SH-SY5Y (cell line): ENCODE measurements at regions not wholly inside any gene's neighbourhood (a gene's known extent, or its start where the extent isn't known, plus 50 kb on each side); places are given as distances from the start of the nearest gene placed in this dataset.

Experiments used
- GATA2 ChIP-seq: IDR thresholded peaks from 2 replicates; pipeline ENCODE4 v1.6.1; 2011; ENCODE audit warnings: mild to moderate bottlenecking, low read depth, low read length
- GATA3 ChIP-seq: IDR thresholded peaks from 2 replicates; pipeline ENCODE4 v1.6.1; 2011; ENCODE audit warnings: low read depth, mild to moderate bottlenecking, low read length, moderate library complexity

DNA sequence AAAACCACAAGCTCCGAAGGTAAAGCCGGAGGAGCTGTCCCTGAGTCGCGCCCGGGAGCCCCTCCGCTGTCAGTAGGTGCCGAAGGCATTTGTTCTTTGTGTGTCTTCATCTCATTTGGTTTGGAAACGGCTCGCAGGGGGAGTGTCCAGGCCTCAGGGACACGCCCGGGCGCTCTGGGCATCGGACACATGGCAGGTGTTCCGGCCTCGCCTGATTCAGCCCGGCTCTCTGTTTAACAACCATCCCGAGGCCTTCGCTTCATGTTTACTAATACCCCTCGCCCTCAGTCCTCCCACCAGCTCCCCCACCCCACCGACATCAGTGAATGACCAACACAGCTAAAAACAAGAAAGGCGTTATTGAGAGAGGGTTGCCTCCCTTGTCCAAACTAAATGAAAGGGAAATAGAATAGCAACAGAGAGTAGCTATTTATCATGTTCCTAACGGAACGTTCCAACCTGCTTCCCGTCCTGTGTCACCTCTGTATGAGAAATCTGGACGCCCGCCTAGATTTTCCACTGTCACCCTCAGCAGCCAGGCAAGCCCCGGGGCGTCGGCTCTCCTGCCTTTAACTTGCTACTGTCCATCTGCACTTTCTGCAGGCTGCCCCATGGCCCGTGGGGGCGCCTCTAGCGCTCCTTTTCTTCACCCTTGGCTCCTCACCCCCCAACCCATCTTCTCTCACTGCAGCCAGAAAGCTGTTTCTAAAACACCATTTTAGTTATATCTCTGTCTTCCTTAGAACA is 73.9 kb downstream of the MYCN start:
- TF ChIP-seq GATA3 (no peak), GATA2 (no peak)

- TF ChIP-seq GATA3 = no peak
- TF ChIP-seq GATA2 = no peak
Measured at GRCh38 chr2:16013359-16013911, 73.1 kb downstream of the MYCN start.

DNA sequence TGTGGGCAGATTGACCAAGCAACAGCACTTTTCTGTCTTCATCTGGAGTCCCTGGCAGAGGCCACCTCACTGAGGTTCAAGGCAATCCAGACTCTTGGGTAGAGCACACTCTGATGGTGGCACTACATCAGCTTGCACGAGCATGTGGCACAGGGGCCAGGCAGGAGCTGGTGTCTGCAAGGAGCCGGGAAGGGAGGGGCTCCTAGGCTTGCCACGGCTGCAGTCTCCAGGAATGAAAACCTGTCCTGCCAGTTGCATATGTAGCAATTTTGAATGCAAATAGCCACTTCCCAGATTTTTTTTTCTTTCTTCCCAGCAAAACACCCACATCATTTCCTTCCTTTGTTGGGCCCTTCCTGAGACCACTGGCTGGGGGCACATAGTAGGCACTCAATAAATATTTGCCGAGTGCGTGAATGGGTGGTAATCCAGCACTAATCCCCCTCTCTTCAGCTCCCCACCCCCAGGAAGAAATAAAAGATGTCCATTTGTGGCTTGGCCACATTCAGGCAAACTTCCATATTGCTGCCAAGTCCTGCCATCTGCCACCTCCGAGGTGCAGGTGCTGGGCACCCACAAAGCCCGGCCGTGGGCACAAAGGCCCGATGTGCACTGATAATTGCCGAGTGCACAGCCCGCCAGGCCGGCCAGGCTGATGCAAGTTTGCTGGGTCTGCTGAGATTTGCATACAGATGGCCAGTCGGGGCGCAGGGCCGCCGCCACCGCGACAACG is 72.4 kb downstream of the MYCN start:
- TF ChIP-seq GATA2 (no peak), GATA3 (no peak)

DNA sequence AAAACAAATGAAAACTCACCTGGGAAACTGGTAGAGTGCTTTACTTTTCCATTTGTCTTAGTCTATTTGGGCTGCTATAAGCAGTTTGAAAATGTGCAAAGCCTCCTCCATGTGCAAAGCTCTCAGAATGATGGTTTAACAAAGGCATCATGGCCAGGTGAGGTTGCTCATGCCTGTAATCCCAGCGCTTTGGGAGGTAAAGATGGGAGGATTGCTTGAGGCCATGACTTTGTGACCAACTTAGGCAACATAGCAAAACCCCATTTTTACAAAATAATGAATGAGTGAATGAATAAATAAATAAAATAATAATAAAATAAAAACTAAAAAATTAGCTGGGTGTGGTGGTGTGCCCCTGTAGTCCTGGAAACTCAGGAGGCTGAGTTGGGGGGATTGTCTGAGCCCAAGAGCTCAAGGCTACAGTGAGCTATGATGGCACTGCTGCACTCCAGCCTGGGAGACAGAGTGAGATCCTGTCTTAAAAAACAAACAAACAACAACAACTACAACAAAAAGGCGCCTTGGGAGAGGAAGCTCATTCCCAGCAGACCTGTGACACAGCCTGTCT is 71.8 kb downstream of the MYCN start:
- TF ChIP-seq GATA3 (no peak), GATA2 (no peak)

DNA sequence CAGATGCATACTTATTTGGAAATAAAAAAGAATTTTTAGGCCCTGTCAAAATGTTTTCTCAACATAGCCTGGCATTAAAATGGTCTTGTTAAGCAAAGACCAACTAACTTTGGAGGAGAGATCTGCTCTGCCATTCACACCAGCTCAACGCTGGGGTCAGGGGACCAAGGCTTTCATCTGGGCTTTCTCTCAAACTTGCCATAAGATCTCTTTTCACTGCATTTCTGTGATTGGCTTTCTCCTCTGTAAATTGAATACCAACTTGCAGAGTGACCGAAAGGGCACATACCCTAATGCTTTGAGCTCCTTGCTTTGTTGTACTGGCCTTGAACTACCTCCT is 71.2 kb downstream of the MYCN start:
- no peak for TF ChIP-seq GATA2
- no peak for TF ChIP-seq GATA3

GRCh38 chr2:16010951-16011620 is 70.7 kb downstream of the MYCN start:
- TF ChIP-seq GATA2 (no peak), GATA3 (no peak)

GRCh38 chr2:16010011-16010410 is 69.7 kb downstream of the MYCN start:
- TF ChIP-seq GATA2 (no peak), GATA3 (no peak)

DNA sequence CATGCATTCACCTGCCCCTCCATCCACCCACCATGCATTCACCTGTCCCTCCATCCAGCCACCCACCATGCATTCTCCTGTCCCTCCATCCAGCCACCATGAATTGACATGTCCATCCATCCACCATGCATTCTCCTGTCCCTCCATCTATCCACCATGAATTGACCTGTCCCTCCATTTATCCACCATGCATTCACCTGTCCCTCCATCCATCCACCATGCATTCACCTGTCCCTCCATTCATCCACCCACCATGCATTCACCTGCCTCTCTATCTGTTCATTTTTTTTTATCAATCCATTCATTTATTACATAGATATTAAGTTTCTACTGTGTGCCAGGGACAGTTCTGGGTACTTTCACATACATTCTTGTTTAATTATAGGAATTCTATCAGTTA is 69.2 kb downstream of the MYCN start:
- TF ChIP-seq GATA2 (no peak), GATA3 (no peak)

DNA sequence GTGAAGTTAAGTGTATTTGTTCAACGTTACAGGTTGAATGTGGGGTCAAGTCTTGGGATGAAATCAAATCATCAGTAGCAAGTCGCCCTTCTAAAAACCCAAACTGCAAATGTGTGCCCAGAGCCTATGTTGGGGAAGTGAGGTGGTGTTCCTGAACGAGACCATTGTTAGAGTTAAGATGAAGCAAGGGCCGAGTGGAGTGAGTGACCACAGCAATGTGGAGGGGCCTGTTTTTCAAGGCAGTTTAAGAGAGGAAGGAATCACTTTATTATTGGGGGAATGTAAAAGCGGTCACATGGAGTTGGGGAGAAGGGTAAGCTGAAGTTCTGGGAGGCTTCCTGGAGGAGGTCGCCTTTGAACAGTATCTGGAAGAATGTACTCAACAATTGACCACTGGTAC is 68.5 kb downstream of the MYCN start:
- TF ChIP-seq GATA3 = no peak
- TF ChIP-seq GATA2 = no peak

- no peak for TF ChIP-seq GATA2
- no peak for TF ChIP-seq GATA3
Measured at GRCh38 chr2:16008331-16008850, 68.0 kb downstream of the MYCN start.

GRCh38 chr2:16007167-16007934 is 67.0 kb downstream of the MYCN start:
- TF ChIP-seq GATA2 (no peak), GATA3 (no peak)

DNA sequence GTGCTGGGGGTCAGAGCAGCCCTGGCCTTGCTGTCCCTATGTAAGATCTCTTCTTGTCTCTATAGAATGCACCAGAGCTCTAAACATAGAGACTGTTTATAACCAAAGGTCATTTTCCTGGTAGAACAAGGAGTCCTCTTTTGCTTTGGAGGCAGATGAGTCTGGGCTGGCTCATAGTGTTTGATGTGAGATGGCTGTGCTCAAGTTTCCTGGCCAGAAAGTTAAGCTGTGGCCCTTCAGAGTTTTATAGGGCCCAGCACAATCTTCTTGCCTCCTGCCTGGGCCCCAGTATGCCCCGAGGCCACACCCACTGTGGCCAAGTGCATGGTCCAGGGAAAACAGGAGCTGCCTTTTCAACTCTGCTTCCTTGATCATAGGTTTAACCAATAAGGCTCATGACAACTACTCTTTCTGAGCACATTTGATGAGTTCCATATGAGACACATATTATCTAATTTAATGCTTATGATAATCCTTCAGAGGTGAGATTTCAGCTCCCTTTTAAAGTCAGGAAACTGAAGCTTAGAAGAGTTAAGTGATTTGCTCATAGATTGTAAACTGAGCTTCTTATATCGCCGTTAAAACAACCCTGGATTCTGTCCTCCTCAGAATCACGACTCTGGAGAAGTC is 66.3 kb downstream of the MYCN start:
- TF ChIP-seq GATA3 (no peak), GATA2 (no peak)

- no peak for TF ChIP-seq GATA3
- TF ChIP-seq GATA2 = no peak
Measured at GRCh38 chr2:16005816-16006536, 65.6 kb downstream of the MYCN start.
